DOHH2 (cell line): ENCODE measurements at regions not wholly inside any gene's neighbourhood (a gene's known extent, or its start where the extent isn't known, plus 50 kb on each side); places are given as distances from the start of the nearest gene placed in this dataset.

Experiments
- CTCF ChIP-seq: fragments of 200-600 bp; sonication (generic); IDR thresholded peaks from one replicate; pipeline ENCODE4 v1.5.1; 2014; ENCODE audit warnings: antibody characterized with exemption, mild to moderate bottlenecking, low read depth, low read length; ENCODE audit not compliant: poor library complexity, severe bottlenecking
- EZH2phosphoT487 ChIP-seq: fragments of 200-600 bp; sonication (generic); IDR thresholded peaks from 2 replicates; pipeline ENCODE4 v1.6.1; 2017; ENCODE audit warnings: borderline replicate concordance, mild to moderate bottlenecking, antibody characterized with exemption, low read length, moderate library complexity, mixed read lengths

- TF ChIP-seq CTCF, result no peak
- TF ChIP-seq EZH2phosphoT487, result no peak
Observed at GRCh38 chr2:212745359-212745758, 206.8 kb upstream of the ERBB4 start.
